Skin of body (tissue), 1 donor: ENCODE measurements at regions not wholly inside any gene's neighbourhood (a gene's known extent, or its start where the extent isn't known, plus 50 kb on each side); places are given as distances from the start of the nearest gene placed in this dataset.

Source experiments
- DNase-seq: peaks from one replicate; lab custom pipeline; 2025; lab: John Stamatoyannopoulos, UW

GRCh38 chr15:61798631-61799030 is 261.6 kb downstream of the VPS13C start:
- no peak for DNase-seq

- no peak for DNase-seq
Measured at GRCh38 chr15:61796056-61796455, 264.2 kb downstream of the VPS13C start.

GRCh38 chr15:61794881-61795280 is 265.4 kb downstream of the VPS13C start:
- no peak for DNase-seq

- no peak for DNase-seq
Measured at GRCh38 chr15:61794276-61794675, 266.0 kb downstream of the VPS13C start.

GRCh38 chr15:61784734-61785133 is 275.5 kb downstream of the VPS13C start:
- no peak for DNase-seq

- DNase-seq, result no peak
Measured at GRCh38 chr15:61780278-61780980, 279.8 kb downstream of the VPS13C start.

- no peak for DNase-seq
Measured at GRCh38 chr15:61777689-61778088, 282.6 kb downstream of the VPS13C start.

GRCh38 chr15:61769557-61769956 is 290.7 kb downstream of the VPS13C start:
- no peak for DNase-seq

GRCh38 chr15:61768131-61768530 is 292.1 kb downstream of the VPS13C start:
- DNase-seq, result no peak

GRCh38 chr15:61764981-61765380 is 295.3 kb downstream of the VPS13C start:
- DNase-seq, result no peak

GRCh38 chr15:61764141-61764540 is 296.1 kb downstream of the VPS13C start:
- no peak for DNase-seq

- no peak for DNase-seq
Measured at GRCh38 chr15:61762676-61763075, 297.6 kb downstream of the VPS13C start.

GRCh38 chr15:61759639-61760038 is 300.6 kb downstream of the VPS13C start:
- DNase-seq, result no peak

- DNase-seq, result peak; percentile 5
Measured at GRCh38 chr15:61756071-61756820, 304.0 kb downstream of the VPS13C start.

- DNase-seq, result no peak
Measured at GRCh38 chr15:61755467-61755866, 304.8 kb downstream of the VPS13C start.

GRCh38 chr15:61753018-61753710 is 307.1 kb downstream of the VPS13C start:
- DNase-seq, result no peak

- DNase-seq, result no peak
Measured at GRCh38 chr15:61752001-61752400, 308.2 kb downstream of the VPS13C start.

- DNase-seq, result no peak
Measured at GRCh38 chr15:61750271-61751084, 309.8 kb downstream of the VPS13C start.

GRCh38 chr15:61749169-61749568 is 311.1 kb downstream of the VPS13C start:
- no peak for DNase-seq

GRCh38 chr15:61748529-61748928 is 311.7 kb downstream of the VPS13C start:
- DNase-seq, result no peak

- DNase-seq, result no peak
Measured at GRCh38 chr15:61746589-61746988, 313.7 kb downstream of the VPS13C start.
